ENCODE measurements at regions not wholly inside any gene's neighbourhood (a gene's known extent, or its start where the extent isn't known, plus 50 kb on each side); places are given as distances from the start of the nearest gene placed in this dataset.
"Not testable (repeated sequence)": the region's sequence is repeated elsewhere in the genome, so short reads cannot be mapped to it uniquely, and the experiment has no call there.

DNA sequence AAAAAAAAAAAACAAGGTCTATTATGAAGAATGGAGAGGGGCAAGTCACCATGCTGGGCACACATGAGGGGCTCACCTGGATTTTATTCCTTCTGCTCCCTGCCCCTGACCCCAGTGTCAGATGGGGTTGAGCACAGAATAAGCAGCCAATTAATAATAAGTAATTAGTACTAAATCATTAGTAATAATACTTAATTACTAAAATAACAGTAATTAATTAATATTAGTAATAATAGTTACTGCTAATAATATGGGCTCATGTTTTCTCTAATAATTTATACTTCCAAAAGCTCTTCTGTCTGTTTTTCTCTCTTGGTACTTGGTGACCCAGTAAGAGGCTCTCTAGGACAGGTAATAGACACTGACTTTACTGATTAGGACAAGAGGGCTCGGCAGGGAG is 360.9 kb downstream of the VRK1 start:
- Mint-ChIP-seq H3K27me3 (ENCODE audit: unreplicated experiment) (peaks cover 2% of the 10 kb centered on the region), H3K36me3 (ENCODE audit: unreplicated experiment) (peaks cover 13% of the 10 kb centered on the region), H3K4me3 (ENCODE audit: unreplicated experiment) (no peak overlapping the region), H3K4me1 (ENCODE audit: low read depth, unreplicated experiment) (no peaks in the 10 kb centered on the region), H3K27ac (ENCODE audit: unreplicated experiment) (no peak overlapping the region), H3K9me3 (ENCODE audit: unreplicated experiment) (peaks cover 6% of the 10 kb centered on the region)
- TF ChIP-seq, protein P1, sequence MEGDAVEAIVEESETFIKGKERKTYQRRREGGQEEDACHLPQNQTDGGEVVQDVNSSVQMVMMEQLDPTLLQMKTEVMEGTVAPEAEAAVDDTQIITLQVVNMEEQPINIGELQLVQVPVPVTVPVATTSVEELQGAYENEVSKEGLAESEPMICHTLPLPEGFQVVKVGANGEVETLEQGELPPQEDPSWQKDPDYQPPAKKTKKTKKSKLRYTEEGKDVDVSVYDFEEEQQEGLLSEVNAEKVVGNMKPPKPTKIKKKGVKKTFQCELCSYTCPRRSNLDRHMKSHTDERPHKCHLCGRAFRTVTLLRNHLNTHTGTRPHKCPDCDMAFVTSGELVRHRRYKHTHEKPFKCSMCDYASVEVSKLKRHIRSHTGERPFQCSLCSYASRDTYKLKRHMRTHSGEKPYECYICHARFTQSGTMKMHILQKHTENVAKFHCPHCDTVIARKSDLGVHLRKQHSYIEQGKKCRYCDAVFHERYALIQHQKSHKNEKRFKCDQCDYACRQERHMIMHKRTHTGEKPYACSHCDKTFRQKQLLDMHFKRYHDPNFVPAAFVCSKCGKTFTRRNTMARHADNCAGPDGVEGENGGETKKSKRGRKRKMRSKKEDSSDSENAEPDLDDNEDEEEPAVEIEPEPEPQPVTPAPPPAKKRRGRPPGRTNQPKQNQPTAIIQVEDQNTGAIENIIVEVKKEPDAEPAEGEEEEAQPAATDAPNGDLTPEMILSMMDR (IDR thresholded peaks at IDR 0.05; ENCODE audit: partially characterized antibody, unreplicated experiment): no peak
- no peak for DNase-seq

DNA sequence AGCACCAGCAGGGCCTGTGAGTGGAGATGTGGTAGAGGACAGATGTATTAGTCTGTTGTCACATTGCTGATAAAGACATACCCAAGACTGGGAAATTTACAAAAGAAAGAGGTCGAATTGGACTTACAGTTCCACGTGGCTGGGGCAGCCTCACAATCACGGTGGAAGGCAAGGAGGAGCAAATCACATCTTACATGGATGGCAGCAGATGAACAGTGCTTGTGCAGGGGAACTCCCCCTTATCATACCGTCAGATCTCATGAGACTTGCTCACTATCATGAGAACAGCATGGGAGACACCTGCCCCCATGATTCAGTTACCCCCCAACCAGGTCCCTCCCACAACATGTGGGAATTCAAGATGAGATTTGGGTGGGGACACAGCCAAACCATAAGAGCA is 361.9 kb downstream of the VRK1 start:
- no peak overlapping the region for H3K27ac Mint-ChIP-seq (ENCODE audit: unreplicated experiment)
- TF ChIP-seq, protein P1 (IDR thresholded peaks at IDR 0.05; ENCODE audit: partially characterized antibody, unreplicated experiment): no peak
- H3K4me3 Mint-ChIP-seq (ENCODE audit: unreplicated experiment): no peak overlapping the region
- H3K27me3 Mint-ChIP-seq (ENCODE audit: unreplicated experiment): peaks cover 2% of the 10 kb centered on the region
- H3K4me1 Mint-ChIP-seq (ENCODE audit: low read depth, unreplicated experiment): no peaks in the 10 kb centered on the region
- peaks cover 6% of the 10 kb centered on the region for H3K9me3 Mint-ChIP-seq (ENCODE audit: unreplicated experiment)
- H3K36me3 Mint-ChIP-seq (ENCODE audit: unreplicated experiment): peaks cover 13% of the 10 kb centered on the region
- no peak for DNase-seq

DNA sequence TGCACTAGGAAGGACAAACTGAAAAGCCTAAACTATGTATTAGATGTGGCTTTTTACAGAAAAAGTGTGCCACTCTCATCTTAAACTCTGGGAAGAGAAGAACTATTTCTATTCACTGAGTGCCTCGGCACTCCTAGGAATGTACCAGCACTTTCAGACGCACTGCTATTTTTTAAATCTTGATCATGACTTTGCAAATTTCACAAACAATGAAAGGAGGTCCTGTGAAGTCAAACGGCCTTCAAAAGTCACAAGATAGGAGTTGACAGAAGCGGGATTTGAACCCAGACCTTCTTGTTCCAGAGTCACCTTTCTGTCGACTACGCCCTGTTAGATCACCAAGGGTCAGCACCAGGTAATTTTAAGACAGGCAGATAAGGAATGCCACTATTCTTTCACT is 365.4 kb downstream of the VRK1 start:
- Mint-ChIP-seq H3K9me3 (ENCODE audit: unreplicated experiment) (peaks cover 6% of the 10 kb centered on the region), H3K27ac (ENCODE audit: unreplicated experiment) (no peak overlapping the region), H3K4me1 (ENCODE audit: low read depth, unreplicated experiment) (no peaks in the 10 kb centered on the region), H3K4me3 (ENCODE audit: unreplicated experiment) (no peak overlapping the region), H3K27me3 (ENCODE audit: unreplicated experiment) (no peaks in the 10 kb centered on the region), H3K36me3 (ENCODE audit: unreplicated experiment) (peaks cover 13% of the 10 kb centered on the region)
- TF ChIP-seq, protein P1 (IDR thresholded peaks at IDR 0.05; ENCODE audit: partially characterized antibody, unreplicated experiment): no peak
- no peak for DNase-seq

DNA sequence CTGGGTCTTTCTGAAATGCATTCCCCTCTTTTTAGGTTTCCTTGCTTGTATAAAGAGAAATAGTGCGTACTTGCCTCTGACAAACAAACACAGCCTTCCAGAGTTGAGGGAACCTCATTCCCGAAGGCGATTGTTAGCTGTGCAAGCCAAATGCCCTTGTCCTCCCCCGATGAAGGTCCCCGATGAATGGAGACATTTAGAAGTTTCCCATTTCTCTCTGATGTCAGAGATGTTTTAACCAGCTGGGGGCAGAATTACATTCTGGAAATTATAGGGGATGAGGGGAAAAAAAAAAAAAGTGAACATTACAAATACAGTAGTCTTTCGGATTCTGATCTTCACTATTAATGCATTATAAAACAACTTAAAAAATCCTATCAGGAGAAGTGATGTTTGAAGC is 366.8 kb downstream of the VRK1 start:
- TF ChIP-seq, protein P1 (IDR thresholded peaks at IDR 0.05; ENCODE audit: partially characterized antibody, unreplicated experiment): no peak
- no peak for DNase-seq
- Mint-ChIP-seq H3K36me3 (ENCODE audit: unreplicated experiment) (peaks cover 6% of the 10 kb centered on the region), H3K27me3 (ENCODE audit: unreplicated experiment) (no peaks in the 10 kb centered on the region), H3K27ac (ENCODE audit: unreplicated experiment) (no peak overlapping the region), H3K4me1 (ENCODE audit: low read depth, unreplicated experiment) (no peaks in the 10 kb centered on the region), H3K9me3 (ENCODE audit: unreplicated experiment) (peaks cover 6% of the 10 kb centered on the region), H3K4me3 (ENCODE audit: unreplicated experiment) (no peak overlapping the region)

DNA sequence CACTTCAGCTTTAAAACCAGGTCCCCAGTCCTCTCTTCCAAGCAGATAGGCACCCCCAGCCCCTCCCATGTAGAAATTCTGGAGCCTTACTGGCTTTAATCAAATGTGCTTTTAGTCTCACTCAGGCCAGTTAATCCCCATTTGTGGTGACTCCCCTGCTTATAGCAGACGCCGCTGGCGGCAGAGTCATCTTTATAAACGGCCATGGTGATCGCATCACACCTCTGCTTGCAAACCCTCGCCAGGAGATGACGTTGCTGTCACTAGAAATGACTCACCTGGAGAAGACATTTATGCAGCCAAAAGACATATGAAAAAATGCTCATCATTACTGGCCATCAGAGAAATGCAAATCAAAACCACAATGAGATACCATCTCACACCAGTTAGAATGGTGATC is 369.3 kb downstream of the VRK1 start:
- H3K27me3 Mint-ChIP-seq (ENCODE audit: unreplicated experiment): no peaks in the 10 kb centered on the region
- no peaks in the 10 kb centered on the region for H3K36me3 Mint-ChIP-seq (ENCODE audit: unreplicated experiment)

DNA sequence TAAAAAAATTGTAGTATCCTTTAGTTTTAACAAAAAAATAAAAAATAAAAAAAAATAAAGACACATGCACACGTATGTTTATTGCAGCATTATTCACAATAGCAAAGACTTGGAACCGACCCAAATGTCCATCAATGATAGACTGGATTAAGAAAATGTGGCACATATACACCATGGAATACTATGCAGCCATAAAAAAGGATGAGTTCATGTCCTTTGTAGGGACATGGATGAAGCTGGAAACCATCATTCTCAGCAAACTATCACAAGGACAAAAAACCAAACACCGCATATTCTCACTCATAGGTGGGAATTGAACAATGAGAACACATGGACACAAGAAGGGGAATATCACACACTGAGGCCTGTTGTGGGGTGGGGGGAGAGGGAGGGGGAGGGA is 370.4 kb downstream of the VRK1 start:
- not testable (repeated sequence) for H3K4me3 Mint-ChIP-seq (ENCODE audit: unreplicated experiment); H3K9me3 Mint-ChIP-seq (ENCODE audit: unreplicated experiment); H3K36me3 Mint-ChIP-seq (ENCODE audit: unreplicated experiment); H3K4me1 Mint-ChIP-seq (ENCODE audit: low read depth, unreplicated experiment); H3K27ac Mint-ChIP-seq (ENCODE audit: unreplicated experiment); H3K27me3 Mint-ChIP-seq (ENCODE audit: unreplicated experiment); DNase-seq

More for the DNA sequence above, 369.3 kb downstream of the VRK1 start:
- TF ChIP-seq, protein P1 (IDR thresholded peaks at IDR 0.05; ENCODE audit: partially characterized antibody, unreplicated experiment): no peak
- no peak overlapping the region for H3K27ac Mint-ChIP-seq (ENCODE audit: unreplicated experiment)
- H3K4me3 Mint-ChIP-seq (ENCODE audit: unreplicated experiment): no peak overlapping the region
- DNase-seq: no peak
- no peaks in the 10 kb centered on the region for H3K4me1 Mint-ChIP-seq (ENCODE audit: low read depth, unreplicated experiment)
- no peaks in the 10 kb centered on the region for H3K9me3 Mint-ChIP-seq (ENCODE audit: unreplicated experiment)
